DMS53 treated with DMSO at 0.1 percent for 48 hours (cell line): ENCODE measurements at regions not wholly inside any gene's neighbourhood (a gene's known extent, or its start where the extent isn't known, plus 50 kb on each side); places are given as distances from the start of the nearest gene placed in this dataset.

Source experiments
- DNase-seq: peaks from one replicate; lab custom pipeline; 2025; ENCODE audit not compliant: unreplicated experiment; lab: John Stamatoyannopoulos, UW

- no peak for DNase-seq
Observed at GRCh38 chr9:86662890-86663468, 284.3 kb downstream of the GAS1 start.

GRCh38 chr9:86660146-86660943, 287.0 kb downstream of the GAS1 start:
- no peak for DNase-seq

- DNase-seq = no peak
Observed at GRCh38 chr9:86659413-86660046, 287.8 kb downstream of the GAS1 start.

GRCh38 chr9:86655147-86655546, 292.2 kb downstream of the GAS1 start:
- DNase-seq = no peak

- DNase-seq = no peak
Observed at GRCh38 chr9:86653466-86653865, 293.8 kb downstream of the GAS1 start.

- DNase-seq = no peak
Observed at GRCh38 chr9:86652736-86653135, 294.6 kb downstream of the GAS1 start.

GRCh38 chr9:86649913-86650312, 295.7 kb upstream of the TUT7 start:
- no peak for DNase-seq

GRCh38 chr9:86648828-86649170, 294.6 kb upstream of the TUT7 start:
- no peak for DNase-seq

GRCh38 chr9:86648156-86648827, 294.1 kb upstream of the TUT7 start:
- DNase-seq = no peak

GRCh38 chr9:86645303-86645702, 291.1 kb upstream of the TUT7 start:
- no peak for DNase-seq

GRCh38 chr9:86644675-86645034, 290.4 kb upstream of the TUT7 start:
- no peak for DNase-seq

- no peak for DNase-seq
Observed at GRCh38 chr9:86643946-86644674, 289.9 kb upstream of the TUT7 start.

GRCh38 chr9:86642721-86643120, 288.5 kb upstream of the TUT7 start:
- DNase-seq = no peak

GRCh38 chr9:86641970-86642369, 287.8 kb upstream of the TUT7 start:
- no peak for DNase-seq

- no peak for DNase-seq
Observed at GRCh38 chr9:86639899-86640379, 285.7 kb upstream of the TUT7 start.

- no peak for DNase-seq
Observed at GRCh38 chr9:86639287-86639686, 285.1 kb upstream of the TUT7 start.

- DNase-seq = no peak
Observed at GRCh38 chr9:86638109-86638508, 283.9 kb upstream of the TUT7 start.

GRCh38 chr9:86637515-86637914, 283.3 kb upstream of the TUT7 start:
- no peak for DNase-seq

GRCh38 chr9:86636519-86636918, 282.3 kb upstream of the TUT7 start:
- no peak for DNase-seq

GRCh38 chr9:86636038-86636437, 281.8 kb upstream of the TUT7 start:
- no peak for DNase-seq

GRCh38 chr9:86634501-86634900, 280.3 kb upstream of the TUT7 start:
- DNase-seq = no peak
